Nucleus accumbens (tissue), 56 donors: ENCODE measurements at regions not wholly inside any gene's neighbourhood (a gene's known extent, or its start where the extent isn't known, plus 50 kb on each side); places are given as distances from the start of the nearest gene placed in this dataset.
"Not testable (repeated sequence)": the region's sequence is repeated elsewhere in the genome, so short reads cannot be mapped to it uniquely, and the experiment has no call there.

ENCODE experiments used
- DNase-seq, 56 donors: peaks; one replicate each; lab custom pipeline; 2025; lab: John Stamatoyannopoulos, UW

DNA sequence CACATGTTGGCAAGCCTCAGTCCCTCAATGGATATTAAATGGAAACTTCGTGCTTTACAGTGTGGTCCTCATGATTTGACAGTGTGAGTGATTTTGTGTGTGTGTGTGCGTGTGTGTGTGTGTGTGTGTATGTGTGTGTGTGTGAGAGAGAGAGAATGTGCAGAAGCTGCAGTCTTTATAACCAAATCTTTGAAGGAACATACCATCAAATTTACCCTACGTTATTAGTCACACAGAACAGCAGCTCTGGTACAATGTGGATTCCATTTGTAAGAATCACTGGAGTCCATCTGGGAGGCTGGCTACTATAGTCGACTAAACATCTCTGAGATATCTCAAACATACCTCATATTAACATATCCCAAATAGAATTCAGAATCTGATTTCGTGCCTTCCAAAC is 928.0 kb upstream of the POT1 start:
- DNase-seq: no peak

DNA sequence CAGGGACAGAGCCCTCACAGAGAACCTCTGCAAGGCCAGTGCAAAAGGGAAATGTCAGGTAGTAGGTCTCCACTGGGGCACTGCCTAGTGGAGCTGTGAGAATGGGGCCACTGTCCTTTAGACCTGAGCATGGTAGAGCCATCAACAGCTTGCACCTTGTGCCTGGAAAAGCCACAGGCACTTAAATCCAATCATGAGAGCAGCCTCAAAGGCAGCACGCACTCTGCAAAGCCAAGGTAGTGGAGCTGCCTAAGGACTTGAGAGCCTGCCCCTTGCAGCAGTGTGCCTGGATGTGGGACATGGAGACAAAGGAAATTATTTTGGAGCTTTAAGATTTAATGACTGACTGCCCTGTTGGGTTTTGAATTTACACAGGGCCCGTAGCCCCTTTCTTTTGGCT is 918.5 kb upstream of the POT1 start:
- DNase-seq: peak in 1 of 56 donors; percentile 0

DNA sequence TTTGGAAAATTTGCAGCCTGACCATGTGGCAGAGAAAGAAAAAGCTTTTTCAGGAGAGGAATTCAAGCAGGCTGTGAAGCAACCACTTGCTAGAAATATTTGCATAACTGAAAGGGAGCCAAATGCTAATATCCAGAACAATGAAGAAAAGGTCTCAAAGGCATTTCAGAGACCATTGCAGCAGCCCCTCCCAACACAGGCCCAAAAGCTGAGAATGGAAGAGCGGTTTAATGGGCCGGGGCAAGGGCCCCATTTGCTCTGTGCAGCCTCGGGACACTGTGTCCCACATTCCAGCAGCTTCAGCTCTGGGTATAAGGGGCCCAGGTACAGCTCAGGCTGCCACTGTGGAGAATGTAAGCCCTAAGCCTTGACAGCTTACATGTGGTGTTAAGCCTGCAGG is 918.1 kb upstream of the POT1 start:
- no peak for DNase-seq

DNA sequence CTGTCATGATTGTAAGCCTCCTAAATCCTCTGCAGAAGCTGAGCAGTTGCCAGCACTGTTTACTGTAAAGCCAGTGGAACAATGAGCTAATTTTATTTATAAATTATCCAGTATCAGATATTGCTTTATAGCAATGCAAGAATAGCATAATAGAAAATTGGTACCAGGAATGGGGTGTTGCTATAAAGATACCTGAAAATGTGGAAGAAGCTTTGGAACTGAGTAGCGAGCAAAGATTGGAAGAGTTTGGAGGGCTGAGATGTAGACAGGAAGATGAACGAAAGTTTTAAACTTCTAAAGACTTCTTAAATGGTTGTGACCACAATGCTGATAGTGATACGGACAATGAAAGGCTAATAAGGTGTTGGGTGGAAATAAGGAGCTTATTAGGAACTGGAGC is 917.4 kb upstream of the POT1 start:
- no peak for DNase-seq

DNA sequence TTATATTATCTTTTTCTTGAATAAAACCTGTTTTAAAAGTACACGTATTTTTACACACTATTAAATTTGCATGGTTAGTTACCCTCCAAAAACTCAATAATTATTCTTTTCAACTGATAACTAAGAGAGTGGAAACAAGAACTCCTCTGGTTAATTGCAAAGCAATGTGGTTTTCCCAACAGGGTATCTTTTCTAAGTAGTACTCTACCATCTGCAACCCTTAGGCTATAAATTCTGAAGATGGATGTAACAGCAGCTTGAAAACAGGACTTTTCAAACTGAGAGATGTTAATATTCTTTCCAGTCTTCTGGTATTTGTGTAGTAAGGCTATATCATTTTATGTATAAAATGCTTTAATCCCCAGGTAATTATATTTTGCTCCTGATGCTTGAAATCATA is 916.1 kb upstream of the POT1 start:
- DNase-seq: no peak

DNA sequence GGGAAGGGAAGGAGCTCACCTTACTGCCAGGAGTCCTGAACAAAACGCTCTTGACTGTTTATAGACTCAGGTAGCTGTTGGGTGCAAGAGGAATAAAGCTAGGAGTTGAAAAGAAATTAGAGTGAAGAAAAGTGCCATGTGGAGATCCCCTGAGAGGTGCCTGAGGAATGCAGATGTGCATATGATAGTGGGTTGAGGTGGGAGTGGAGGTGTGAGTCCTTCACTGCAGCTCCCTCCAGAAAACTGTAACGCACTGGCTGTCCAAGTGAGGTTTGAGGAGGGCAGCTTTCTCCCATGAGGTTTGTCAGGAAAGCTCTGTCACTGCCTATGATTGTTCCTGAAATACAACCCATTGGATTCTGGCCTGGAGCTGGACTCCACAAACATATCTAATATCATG is 904.8 kb upstream of the POT1 start:
- DNase-seq: no peak

DNA sequence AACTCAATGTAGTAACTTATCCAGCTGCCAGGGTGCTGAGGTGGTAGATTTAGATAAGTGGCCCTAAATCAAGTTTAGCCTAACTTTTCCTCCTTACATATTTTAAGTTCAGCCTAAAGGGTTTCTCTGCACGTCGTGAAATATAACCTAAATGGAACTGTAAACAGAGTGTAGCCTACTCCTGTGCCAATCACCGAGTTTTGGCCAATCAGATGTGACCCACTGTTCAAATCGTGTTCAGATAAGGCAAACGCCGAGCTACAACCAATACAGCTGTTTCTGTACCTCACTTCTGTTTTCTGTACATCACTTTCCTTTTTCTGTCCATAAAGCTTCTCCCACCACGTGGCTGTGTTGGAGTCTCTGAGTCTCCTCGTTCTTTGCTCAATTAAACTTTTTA is 904.2 kb upstream of the POT1 start:
- no peak for DNase-seq

DNA sequence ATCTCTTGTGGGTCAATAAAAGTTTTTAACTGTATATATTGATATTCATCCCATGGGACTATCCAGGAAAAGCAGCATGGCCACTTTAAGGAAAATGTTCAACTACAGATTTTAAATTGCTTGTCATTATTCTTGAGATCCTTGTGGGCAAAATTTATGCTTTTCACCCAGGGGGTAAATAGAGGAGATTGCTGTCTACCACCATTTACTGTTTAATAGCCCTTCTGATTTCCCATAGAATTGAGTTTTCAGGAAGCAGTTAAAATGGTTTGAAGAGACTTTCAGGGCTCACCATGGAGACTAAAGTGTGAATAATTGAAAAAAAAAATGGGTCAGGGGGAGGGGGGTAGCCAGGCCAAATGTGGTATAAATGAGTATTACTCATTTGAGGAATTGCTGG is 901.1 kb upstream of the POT1 start:
- no peak for DNase-seq

DNA sequence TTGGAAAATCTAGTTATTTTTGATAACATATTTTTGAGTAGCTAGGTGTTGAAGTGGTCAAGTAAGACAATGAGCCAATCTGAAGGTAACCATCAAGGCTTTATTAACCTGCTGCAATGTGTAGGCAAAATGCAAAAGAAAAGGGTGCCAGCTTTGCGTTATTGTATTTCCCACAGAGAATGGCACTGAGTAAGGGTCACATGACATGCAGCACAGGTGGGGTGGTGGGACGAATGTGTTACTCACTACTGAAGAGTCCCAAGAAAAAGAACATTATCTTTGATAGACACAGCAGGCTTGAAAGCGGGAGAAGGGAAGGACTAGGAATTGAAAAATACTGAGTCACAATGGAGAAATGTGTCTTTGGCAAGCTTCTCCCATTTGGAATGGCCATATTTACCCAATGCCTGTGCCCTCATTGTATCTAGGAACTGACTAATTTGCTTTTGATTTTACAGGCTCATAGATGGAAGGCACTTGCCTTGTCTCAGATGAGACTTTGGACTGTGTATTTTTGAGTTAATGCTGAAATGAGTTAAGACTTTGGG is 898.6 kb upstream of the POT1 start:
- DNase-seq: no peak

DNA sequence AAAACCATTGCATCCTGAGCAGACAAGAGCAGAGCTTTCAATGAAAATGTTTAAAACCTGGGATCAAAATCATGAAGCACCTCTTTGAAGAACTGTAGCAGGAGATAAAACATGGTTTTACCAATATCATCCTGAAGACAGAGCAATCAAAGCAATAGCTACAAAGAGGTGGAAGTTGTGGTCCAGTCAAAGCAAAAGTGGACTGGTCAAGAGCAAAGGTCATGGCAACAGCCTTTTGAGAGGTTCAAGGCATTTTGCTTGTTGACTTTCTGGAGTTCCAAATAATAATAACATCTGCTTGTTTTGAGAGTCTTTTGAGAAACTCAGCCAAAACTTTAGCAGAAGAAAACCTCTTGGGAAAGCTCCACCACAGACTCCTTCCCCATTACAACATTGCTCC is 893.9 kb upstream of the POT1 start:
- DNase-seq: no peak

DNA sequence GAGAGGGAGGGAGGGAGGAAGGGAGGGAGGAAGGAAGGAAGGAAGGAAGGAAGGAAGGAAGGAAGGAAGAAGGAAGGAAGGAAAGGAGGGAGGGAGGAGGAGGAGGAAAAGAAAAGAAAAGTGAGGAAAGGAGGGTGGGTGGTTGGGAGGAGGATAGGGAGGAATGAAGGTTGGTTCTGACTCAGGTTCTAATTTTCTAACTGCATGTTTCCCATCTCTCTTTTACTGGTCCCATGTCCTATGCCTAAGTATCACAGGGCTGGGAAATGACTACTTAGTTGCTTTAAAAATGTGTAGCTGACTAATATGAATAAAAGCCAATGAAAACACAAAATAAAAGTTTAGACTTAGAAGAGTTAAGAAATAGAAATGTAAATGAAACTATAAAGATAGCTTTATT is 890.9 kb upstream of the POT1 start:
- DNase-seq: no peak

DNA sequence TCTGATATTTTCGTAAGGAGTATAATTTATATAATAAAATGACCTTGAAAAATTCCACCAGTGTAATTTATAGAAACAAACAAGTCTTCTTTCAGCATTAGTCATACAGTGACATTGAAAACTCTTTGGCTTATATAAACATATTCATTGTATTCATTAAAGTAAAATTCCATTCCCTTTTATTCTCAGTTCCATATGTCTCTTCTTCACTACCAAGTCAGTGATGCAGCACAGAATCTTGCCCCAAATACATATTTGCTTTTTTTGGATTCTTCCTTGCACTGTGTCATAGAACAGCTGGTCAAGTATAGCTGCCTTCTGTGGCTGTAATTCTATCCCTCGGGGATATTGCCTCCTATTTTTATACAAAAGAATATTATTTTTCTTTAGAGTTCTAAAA is 884.5 kb upstream of the POT1 start:
- no peak for DNase-seq

DNA sequence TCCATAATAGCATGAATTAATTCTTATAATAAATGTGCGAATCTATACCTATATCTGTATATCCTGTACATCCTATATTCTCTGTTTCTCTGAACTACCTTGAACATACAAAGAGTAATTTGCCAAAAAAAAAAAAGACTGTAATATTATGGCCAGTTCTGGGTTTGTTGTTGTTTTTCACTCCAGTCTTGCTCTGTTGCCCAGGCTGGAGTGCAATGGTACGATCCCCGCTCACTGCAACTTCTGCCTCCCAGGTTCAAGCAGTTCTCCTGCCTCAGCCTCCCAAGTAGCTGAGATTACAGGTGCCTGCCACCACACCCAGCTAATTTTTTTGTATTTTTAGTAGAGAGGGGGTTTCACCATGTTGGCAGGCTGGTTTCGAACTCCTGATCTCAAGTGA is 876.9 kb upstream of the POT1 start:
- not testable (repeated sequence) for DNase-seq

DNA sequence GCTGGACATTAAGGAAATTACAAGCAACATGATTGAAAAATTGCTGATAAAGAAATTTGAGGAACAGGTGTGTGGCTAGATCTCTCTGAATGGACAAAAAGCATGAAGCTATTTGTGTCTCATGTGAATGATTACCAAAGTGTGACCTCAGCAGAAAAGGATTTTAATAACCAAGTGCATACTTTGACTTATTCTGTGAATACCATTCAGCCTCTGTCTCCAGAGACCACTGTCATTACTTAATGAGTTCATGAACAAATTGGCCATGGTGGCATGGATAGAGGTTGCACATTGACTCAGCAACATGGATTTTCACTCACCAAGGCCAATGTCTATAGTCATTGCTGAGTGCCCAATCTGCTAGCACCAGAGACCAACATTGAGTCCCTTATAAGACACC is 874.6 kb upstream of the POT1 start:
- no peak for DNase-seq

DNA sequence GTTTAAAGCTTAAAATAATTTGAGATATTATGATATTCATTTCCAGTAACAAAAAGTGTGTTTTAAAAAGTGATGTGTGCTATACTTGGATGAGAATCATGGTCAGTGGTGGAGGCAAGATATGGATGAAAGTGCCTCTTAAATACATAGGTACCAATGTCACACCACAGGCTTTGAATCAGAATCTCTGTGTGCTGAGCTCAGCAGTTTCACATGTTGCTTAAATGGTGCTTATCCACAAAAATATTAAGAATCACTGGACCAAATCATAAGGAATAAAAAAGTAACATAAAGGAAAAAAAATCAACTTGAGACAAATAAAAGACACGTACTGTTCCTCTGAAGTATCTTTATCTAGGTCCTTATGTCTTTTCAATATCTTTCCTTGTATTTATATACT is 850.5 kb upstream of the POT1 start:
- no peak for DNase-seq

DNA sequence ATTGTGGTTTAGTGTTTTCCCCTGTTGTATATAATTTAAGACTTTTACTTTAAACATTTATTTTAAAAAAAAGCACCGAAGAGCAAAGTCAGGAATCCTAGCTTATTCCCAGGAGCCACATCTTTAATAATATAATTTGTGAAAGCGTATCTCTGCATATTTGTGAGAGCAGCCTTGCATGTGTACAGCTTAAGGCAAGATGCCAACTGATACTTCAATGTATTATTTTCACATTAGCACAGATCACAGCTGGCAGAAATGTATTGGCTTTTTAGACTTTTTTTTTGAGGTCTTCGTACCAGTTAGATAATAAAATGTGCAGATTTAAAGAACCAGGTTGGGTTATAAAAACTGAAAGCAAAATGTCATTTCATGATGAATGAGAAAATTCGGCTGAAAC is 845.7 kb upstream of the POT1 start:
- DNase-seq: no peak

DNA sequence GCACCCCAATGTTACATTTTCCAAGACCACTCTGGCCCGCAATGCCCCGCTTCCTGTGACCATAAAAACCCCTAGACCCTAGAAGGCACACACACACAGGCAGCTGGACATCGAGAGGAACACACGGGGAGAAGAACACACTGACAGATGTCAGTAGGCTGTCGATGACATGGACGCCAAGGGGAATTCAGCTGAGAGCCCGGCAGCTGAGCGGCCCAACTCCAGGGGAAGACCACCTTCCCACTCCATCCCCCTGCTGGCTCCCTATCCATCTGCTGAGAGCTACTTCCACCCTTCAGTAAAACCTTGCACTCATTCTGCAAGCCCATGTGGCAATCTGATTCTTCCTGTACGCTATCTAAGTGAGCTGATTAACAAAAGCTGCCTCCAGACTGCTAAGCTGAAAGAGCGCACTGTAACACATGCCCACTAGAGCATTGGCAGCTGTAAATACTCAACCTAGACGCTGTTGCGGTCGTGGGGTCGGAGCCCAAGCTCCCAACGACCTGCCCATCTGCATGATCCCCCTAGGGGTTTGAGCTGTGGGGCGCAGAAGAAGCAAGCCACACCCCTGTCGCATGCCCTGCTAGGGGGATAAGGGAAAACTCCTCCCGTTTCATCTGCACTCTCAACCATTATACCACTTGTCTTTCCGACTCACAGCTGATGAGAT is 843.6 kb upstream of the POT1 start:
- DNase-seq: no peak

DNA sequence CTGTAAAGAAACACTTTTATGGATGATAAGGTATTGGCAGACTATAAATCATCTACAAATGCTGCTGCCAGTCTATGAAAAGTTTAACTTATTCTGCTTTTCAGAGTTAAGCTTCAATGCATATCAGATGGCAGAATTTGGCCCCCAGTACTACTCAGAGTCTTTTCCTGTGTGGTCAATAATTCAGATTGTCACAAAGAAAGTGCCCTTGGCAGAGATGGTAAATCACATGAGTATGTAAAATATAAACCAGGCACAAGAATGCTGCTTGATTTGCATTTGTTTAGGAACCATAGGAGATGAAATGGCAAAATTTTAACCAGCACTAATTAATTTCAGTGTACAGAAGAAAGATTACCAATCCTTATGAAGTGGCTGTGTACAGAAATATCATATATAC is 818.3 kb upstream of the POT1 start:
- no peak for DNase-seq

DNA sequence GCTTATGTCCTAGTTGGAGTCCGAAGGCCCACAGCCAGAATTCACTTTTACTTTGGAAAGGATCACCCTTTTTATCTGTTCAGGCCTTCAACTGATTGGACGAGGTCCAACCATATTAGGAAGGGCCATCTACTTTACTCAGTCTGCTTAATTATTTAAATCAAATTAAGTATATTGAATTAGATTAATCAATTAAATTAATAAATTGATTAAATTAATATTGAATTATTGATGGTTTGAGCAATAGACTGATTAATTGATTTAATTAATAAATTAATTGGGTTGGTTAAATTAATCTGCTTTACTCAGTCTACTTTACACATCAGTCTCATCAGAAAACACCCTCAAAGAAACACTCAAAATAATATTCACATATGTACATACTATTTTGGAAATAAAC is 816.9 kb upstream of the POT1 start:
- DNase-seq: no peak

DNA sequence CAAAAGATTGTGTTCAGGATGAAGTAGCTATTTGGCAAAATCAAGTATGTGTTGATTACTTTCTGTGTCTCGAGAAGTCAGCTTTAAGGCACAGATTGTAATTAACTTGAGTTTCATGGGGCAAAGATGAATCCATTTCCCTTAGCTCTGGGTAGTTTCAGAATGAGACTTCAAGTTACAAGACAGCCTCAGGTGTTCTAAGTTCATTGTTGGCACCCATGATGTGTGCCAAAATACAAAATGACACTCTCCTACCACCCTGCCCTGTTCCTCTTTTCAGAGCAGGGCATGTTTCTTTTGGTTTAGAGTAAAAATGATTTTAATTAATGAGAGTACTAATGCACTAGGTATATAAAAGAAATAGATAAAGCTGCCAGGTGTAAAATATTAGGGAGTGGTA is 797.6 kb upstream of the POT1 start:
- DNase-seq: no peak

DNA sequence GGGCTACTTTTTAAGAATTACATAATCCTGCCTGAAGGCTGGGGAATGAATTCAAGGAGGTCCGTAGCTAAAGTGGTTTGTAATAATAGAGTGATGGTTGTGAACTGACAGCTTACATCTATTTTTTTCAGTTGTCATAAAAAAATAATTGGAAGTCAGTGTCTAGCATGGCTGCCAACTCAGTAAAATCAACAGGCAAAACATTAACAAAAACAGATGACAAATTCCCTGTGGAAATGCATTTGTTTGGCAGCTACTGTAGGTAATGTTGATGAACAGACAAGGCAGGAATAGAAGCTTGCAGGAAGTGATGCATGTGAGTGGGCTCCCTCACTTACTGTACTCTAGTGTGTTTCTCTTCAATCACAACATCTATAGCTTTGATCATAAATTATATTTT is 766.0 kb upstream of the POT1 start:
- DNase-seq: no peak

DNA sequence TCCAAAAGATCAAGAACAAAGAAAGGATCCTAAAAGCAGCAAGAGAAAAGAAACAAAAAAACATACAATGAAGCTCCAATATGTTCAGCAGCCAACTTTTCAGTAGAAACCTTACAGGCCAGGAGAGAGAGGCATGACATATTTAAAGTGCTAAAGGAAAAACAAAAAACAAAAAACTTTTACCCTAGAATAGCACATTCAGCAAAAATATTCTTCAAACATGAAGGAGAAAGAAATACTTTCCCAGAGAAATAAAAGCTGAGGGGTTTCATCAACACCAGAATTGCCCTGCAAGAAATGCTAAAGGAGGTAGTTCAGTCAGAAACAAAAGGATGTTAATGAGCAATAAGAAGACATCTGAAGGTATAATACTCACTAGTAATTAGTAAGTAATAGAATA is 753.5 kb upstream of the POT1 start:
- no peak for DNase-seq

DNA sequence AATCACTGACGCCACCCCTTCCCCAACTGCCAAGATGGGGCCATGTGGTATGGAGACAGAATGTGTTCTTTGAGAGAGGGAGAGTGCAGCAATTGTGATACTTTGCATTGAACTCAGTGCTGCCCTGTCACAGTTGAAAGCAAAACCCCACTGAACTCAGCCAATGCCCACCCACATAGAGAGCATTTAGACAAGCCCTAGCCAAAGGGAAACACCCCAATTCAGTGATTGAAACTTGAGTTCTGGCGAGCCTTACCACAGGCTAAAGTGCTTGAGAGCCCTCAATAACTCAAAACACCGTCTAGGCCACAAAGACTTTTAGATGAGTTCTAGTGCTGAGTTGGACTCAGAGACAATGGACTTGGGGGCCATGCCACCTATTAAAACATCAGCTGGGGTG is 751.9 kb upstream of the POT1 start:
- DNase-seq: no peak
